HEK293 (cell line): ENCODE measurements at regions not wholly inside any gene's neighbourhood (a gene's known extent, or its start where the extent isn't known, plus 50 kb on each side); places are given as distances from the start of the nearest gene placed in this dataset.

ENCODE experiments used
- CTCF ChIA-PET: fragments of 350-600 bp; formaldehyde crosslinking; extraction: SDS; loops from one replicate; lab custom pipeline; 2021; ENCODE audit warnings: antibody characterized with exemption; lab: Yijun Ruan, JAX
- POLR2A ChIA-PET: fragments of 300-600 bp; formaldehyde crosslinking; extraction: SDS; loops from one replicate; lab custom pipeline; 2020; ENCODE audit warnings: antibody characterized with exemption, inconsistent platforms; lab: Yijun Ruan, JAX
- H3K27ac ChIP-seq: fragments of 200-500 bp; sonication (Bioruptor generic); 2 replicates; pipeline ENCODE4 v1.5.1; 2014; ENCODE audit warnings: low read depth, low read length, control low read depth, inconsistent platforms; ENCODE audit errors: extremely low read depth
- H3K36me3 ChIP-seq, 2 experiments: fragments of 200-500 bp in 1 of 2; sonication (Bioruptor generic) in 1 of 2; 1 replicate in 1 of 2; 2 replicates in 1 of 2; pipeline ENCODE4 v1.5.1; 2014 to 2017; ENCODE audit warnings: inconsistent platforms in 2 of 2, low read length in 2 of 2; ENCODE audit not compliant: control insufficient read depth in 2 of 2, insufficient read depth in 1 of 2
- H3K4me1 ChIP-seq: fragments of 200-500 bp; sonication (Bioruptor generic); 2 replicates; pipeline ENCODE4 v1.5.1; 2014; ENCODE audit warnings: mild to moderate bottlenecking, low read length, inconsistent platforms; ENCODE audit not compliant: control insufficient read depth, insufficient read depth
- H3K4me3 ChIP-seq: 2 replicates; pipeline ENCODE4 v1.5.1; 2011; ENCODE audit warnings: low read depth, mild to moderate bottlenecking, control low read depth, low read length, moderate library complexity
- H3K9me3 ChIP-seq: fragments of 200-500 bp; sonication (Bioruptor generic); 2 replicates; pipeline ENCODE4 v1.5.1; 2014; ENCODE audit warnings: low read depth, low read length, inconsistent platforms; ENCODE audit not compliant: control insufficient read depth, insufficient read depth
- KLF10 ChIP-seq: fragments of 450-650 bp; IDR thresholded peaks from 2 replicates; pipeline ENCODE4 v1.5.1; 2018; ENCODE audit warnings: missing biosample characterization, mild to moderate bottlenecking, missing genetic modification characterization
- SCRT1 ChIP-seq: fragments of 450-650 bp; formaldehyde crosslinking; IDR thresholded peaks from 2 replicates; pipeline ENCODE4 v1.5.1; 2016; ENCODE audit warnings: missing biosample characterization, missing genetic modification characterization, borderline replicate concordance
- SCRT2 ChIP-seq: fragments of 450-650 bp; formaldehyde crosslinking; IDR thresholded peaks from 2 replicates; pipeline ENCODE4 v1.5.1; 2016; ENCODE audit warnings: missing biosample characterization, missing genetic modification characterization
- SP3 ChIP-seq: fragments of 450-650 bp; formaldehyde crosslinking; IDR thresholded peaks from 2 replicates; pipeline ENCODE4 v1.5.1; 2016; ENCODE audit warnings: missing biosample characterization, missing genetic modification characterization
- ZEB2 ChIP-seq: fragments of 450-650 bp; formaldehyde crosslinking; IDR thresholded peaks from 2 replicates; pipeline ENCODE4 v1.5.1; 2016; ENCODE audit warnings: missing biosample characterization, missing genetic modification characterization
- ZNF501 ChIP-seq: fragments of 450-650 bp; formaldehyde crosslinking; IDR thresholded peaks from 2 replicates; pipeline ENCODE4 v1.5.1; 2016; ENCODE audit warnings: missing biosample characterization, missing genetic modification characterization
- ZNF837 ChIP-seq: fragments of 450-650 bp; formaldehyde crosslinking; IDR thresholded peaks from 2 replicates; pipeline ENCODE4 v1.5.1; 2016; ENCODE audit warnings: missing biosample characterization, missing genetic modification characterization
- TF ChIP-seq, protein P1 (sequence below): fragments of 450-650 bp; formaldehyde crosslinking; IDR thresholded peaks from 2 replicates; pipeline ENCODE4 v1.5.1; 2016; ENCODE audit warnings: missing biosample characterization, missing genetic modification characterization, borderline replicate concordance
- TF ChIP-seq, protein P2 (sequence below): fragments of 450-650 bp; formaldehyde crosslinking; IDR thresholded peaks from 2 replicates; pipeline ENCODE4 v1.5.1; 2017; ENCODE audit warnings: missing biosample characterization, missing genetic modification characterization
- TF ChIP-seq, protein P3 (sequence below): fragments of 450-650 bp; formaldehyde crosslinking; conservative IDR thresholded peaks from 2 replicates; pipeline ENCODE4 v1.5.1; 2016; ENCODE audit warnings: low read depth, missing biosample characterization, missing genetic modification characterization

DNA sequence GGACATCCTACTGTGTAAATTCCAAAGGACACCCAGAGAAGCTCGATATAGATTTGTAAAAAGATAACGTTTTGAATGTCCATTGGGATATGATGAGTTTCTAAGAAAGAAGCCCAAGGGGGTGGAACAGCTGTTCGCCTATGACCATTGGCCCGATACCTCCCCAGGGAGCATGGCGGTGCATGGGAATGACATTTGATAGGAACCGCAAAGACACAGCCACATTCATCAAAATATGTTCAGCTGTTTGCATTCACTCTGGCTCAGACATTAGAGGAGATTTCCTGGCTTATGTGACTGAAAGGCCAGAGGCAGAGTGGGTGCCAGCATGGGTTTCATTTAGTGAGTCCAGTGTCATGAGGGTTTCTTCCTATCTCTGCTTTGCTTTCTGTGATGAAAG, 56.0 kb upstream of the BAIAP2L1 start:
- Histone ChIP-seq H3K4me3 (no peak overlapping the region), H3K9me3 (no peaks in the 10 kb centered on the region), H3K36me3 (no peaks in the 10 kb centered on the region), H3K4me1 (no peaks in the 10 kb centered on the region), H3K27ac (no peak overlapping the region)
- ChIA-PET POLR2A (no interaction called here), CTCF (no interaction called here)
- TF ChIP-seq, protein P1, sequence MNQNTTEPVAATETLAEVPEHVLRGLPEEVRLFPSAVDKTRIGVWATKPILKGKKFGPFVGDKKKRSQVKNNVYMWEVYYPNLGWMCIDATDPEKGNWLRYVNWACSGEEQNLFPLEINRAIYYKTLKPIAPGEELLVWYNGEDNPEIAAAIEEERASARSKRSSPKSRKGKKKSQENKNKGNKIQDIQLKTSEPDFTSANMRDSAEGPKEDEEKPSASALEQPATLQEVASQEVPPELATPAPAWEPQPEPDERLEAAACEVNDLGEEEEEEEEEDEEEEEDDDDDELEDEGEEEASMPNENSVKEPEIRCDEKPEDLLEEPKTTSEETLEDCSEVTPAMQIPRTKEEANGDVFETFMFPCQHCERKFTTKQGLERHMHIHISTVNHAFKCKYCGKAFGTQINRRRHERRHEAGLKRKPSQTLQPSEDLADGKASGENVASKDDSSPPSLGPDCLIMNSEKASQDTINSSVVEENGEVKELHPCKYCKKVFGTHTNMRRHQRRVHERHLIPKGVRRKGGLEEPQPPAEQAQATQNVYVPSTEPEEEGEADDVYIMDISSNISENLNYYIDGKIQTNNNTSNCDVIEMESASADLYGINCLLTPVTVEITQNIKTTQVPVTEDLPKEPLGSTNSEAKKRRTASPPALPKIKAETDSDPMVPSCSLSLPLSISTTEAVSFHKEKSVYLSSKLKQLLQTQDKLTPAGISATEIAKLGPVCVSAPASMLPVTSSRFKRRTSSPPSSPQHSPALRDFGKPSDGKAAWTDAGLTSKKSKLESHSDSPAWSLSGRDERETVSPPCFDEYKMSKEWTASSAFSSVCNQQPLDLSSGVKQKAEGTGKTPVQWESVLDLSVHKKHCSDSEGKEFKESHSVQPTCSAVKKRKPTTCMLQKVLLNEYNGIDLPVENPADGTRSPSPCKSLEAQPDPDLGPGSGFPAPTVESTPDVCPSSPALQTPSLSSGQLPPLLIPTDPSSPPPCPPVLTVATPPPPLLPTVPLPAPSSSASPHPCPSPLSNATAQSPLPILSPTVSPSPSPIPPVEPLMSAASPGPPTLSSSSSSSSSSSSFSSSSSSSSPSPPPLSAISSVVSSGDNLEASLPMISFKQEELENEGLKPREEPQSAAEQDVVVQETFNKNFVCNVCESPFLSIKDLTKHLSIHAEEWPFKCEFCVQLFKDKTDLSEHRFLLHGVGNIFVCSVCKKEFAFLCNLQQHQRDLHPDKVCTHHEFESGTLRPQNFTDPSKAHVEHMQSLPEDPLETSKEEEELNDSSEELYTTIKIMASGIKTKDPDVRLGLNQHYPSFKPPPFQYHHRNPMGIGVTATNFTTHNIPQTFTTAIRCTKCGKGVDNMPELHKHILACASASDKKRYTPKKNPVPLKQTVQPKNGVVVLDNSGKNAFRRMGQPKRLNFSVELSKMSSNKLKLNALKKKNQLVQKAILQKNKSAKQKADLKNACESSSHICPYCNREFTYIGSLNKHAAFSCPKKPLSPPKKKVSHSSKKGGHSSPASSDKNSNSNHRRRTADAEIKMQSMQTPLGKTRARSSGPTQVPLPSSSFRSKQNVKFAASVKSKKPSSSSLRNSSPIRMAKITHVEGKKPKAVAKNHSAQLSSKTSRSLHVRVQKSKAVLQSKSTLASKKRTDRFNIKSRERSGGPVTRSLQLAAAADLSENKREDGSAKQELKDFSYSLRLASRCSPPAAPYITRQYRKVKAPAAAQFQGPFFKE (tag by site-specific recombination), result no peak
- TF ChIP-seq KLF10 (tag by site-specific recombination) (no peak), ZEB2 (tag by site-specific recombination) (no peak), ZNF501 (tag by site-specific recombination) (no peak), SP3 (tag by site-specific recombination) (no peak)
- TF ChIP-seq, protein P2, sequence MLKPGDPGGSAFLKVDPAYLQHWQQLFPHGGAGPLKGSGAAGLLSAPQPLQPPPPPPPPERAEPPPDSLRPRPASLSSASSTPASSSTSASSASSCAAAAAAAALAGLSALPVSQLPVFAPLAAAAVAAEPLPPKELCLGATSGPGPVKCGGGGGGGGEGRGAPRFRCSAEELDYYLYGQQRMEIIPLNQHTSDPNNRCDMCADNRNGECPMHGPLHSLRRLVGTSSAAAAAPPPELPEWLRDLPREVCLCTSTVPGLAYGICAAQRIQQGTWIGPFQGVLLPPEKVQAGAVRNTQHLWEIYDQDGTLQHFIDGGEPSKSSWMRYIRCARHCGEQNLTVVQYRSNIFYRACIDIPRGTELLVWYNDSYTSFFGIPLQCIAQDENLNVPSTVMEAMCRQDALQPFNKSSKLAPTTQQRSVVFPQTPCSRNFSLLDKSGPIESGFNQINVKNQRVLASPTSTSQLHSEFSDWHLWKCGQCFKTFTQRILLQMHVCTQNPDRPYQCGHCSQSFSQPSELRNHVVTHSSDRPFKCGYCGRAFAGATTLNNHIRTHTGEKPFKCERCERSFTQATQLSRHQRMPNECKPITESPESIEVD (tag by site-specific recombination), result no peak
- TF ChIP-seq, protein P3, sequence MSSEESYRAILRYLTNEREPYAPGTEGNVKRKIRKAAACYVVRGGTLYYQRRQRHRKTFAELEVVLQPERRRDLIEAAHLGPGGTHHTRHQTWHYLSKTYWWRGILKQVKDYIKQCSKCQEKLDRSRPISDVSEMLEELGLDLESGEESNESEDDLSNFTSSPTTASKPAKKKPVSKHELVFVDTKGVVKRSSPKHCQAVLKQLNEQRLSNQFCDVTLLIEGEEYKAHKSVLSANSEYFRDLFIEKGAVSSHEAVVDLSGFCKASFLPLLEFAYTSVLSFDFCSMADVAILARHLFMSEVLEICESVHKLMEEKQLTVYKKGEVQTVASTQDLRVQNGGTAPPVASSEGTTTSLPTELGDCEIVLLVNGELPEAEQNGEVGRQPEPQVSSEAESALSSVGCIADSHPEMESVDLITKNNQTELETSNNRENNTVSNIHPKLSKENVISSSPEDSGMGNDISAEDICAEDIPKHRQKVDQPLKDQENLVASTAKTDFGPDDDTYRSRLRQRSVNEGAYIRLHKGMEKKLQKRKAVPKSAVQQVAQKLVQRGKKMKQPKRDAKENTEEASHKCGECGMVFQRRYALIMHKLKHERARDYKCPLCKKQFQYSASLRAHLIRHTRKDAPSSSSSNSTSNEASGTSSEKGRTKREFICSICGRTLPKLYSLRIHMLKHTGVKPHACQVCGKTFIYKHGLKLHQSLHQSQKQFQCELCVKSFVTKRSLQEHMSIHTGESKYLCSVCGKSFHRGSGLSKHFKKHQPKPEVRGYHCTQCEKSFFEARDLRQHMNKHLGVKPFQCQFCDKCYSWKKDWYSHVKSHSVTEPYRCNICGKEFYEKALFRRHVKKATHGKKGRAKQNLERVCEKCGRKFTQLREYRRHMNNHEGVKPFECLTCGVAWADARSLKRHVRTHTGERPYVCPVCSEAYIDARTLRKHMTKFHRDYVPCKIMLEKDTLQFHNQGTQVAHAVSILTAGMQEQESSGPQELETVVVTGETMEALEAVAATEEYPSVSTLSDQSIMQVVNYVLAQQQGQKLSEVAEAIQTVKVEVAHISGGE, result no peak

DNA sequence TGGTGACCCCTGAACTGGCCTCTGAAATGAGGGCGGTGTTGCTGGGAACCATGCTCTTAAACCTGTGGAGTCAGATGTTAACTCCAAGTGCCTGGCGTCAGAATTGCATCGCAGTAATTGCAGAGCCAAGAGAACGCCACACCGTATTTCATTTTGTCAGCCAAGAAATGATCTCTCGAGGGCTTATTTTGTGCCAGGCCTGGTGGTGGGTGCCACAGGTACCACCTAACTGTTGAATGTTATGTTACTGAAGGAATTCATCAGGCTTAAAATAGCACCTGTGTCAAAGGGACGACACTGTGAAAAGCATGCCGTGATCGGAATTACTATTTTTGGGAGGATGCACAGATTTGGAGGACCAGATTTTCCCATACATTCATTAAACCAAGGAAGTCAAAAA, 51.9 kb upstream of the BAIAP2L1 start:
- Histone ChIP-seq H3K9me3 (no peaks in the 10 kb centered on the region), H3K27ac (no peak overlapping the region), H3K4me1 (no peaks in the 10 kb centered on the region), H3K4me3 (no peak overlapping the region), H3K36me3 (no peaks in the 10 kb centered on the region)
- no peak for TF ChIP-seq ZNF837 (tag by site-specific recombination)
- peak; percentile 57; the same call in 1 of the 2 replicates for TF ChIP-seq SCRT1 (tag by site-specific recombination)
- TF ChIP-seq SCRT2 (tag by site-specific recombination), result peak; percentile 66
- POLR2A ChIA-PET, result no interaction called here
- CTCF ChIA-PET, result no interaction called here
